Body of pancreas (tissue), 4 donors: ENCODE measurements at regions not wholly inside any gene's neighbourhood (a gene's known extent, or its start where the extent isn't known, plus 50 kb on each side); places are given as distances from the start of the nearest gene placed in this dataset.

Source experiments
- CTCF ChIP-seq, 7 experiments: fragments of 450-650 bp in 4 of 7; fragments of 200-600 bp in 3 of 7; sonication (generic) in 3 of 7; IDR thresholded peaks; one replicate each; pipeline ENCODE4 v1.5.1; 2016 to 2019; ENCODE audit warnings: antibody characterized with exemption in 7 of 7
- POLR2A ChIP-seq, 3 donors: fragments of 450-650 bp; IDR thresholded peaks; one replicate each; pipeline ENCODE4 v1.6.1; 2016; ENCODE audit warnings: antibody characterized with exemption in 3 of 3, mild to moderate bottlenecking in 2 of 3

DNA sequence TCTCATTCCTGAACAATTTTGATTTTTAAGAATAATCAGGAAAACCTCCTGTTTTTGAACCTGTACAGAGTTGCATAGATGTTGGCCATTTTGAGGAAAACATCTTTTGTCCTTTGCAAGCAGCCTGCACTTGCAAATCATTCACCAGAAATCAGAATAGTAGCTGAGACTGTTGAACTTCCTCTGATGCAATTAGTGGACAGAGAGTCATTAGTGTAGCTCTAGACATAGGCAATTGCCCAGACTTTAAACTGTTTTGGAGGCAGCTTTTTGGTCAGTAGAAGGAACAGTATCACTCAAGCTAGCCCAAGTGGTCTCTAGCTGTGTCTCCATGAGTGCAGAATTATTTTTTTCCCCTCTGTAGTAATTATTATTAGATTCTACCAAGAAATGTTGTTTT, 326.1 kb downstream of the PIK3C3 start:
- no peak for TF ChIP-seq CTCF (IDR thresholded peaks at IDR 0.05)
- no peak for TF ChIP-seq POLR2A (IDR thresholded peaks at IDR 0.05)
